NCI-H2196 (cell line): ENCODE measurements at regions not wholly inside any gene's neighbourhood (a gene's known extent, or its start where the extent isn't known, plus 50 kb on each side); places are given as distances from the start of the nearest gene placed in this dataset.

Experiments used
- DNase-seq: peaks from one replicate; lab custom pipeline; 2025; ENCODE audit not compliant: unreplicated experiment; lab: John Stamatoyannopoulos, UW

DNA sequence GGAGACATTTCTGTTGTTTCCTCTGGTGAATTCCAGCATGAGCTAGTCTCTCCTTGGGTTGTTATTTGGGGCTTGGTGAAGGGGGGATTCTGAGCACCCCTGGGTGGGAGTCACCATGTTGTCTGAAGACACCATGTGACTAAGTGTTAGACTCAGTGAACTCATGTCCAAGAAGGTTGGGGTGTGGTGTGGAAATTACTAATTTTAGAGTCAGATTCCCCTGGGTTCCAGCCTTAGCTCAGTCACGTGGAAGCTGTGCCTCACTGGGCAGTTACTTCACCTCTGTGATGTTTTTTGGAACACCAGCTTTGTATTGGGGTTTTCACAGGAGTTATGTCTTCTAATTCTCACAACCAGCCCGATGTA is 171.5 kb downstream of the RPLP1 start:
- no peak for DNase-seq

DNA sequence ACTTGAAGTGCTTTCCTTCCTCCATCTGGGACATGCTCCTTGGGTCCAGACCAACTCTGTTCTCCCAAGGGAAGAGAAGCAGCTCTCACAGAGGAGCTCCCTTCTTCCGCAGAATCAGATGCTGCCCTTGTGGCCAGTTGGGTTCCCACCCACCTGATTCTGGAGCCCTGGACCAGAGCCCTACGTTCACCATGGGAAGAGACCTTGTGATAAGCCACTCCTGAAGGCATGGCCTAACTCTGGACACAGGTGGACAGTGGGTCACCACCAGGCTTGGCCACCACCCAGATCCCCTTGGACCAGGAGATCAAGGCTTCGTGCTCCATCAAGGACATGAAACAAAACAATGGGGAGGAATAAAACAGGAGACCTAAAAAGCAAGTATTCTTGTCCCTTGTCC is 172.2 kb downstream of the RPLP1 start:
- no peak for DNase-seq

DNA sequence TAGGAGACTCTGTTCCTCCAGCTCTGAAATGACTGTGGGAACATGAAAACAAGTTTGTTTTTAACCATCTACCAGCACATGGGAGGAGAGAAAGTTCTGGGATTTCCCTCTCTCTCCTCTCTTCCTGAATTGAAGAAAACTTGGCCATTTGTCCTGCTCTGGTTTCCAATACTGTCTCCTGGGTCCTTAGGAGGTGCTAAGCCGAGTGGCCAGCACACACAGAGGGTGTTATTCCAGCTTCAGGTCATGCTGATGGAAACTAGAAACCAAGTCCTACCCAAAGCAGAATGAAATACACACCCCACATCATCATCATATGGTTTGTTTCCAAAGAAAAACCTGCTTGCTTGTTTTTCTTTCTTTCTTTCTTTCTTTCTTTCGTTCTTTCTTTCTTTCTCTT is 172.7 kb downstream of the RPLP1 start:
- DNase-seq = no peak

DNA sequence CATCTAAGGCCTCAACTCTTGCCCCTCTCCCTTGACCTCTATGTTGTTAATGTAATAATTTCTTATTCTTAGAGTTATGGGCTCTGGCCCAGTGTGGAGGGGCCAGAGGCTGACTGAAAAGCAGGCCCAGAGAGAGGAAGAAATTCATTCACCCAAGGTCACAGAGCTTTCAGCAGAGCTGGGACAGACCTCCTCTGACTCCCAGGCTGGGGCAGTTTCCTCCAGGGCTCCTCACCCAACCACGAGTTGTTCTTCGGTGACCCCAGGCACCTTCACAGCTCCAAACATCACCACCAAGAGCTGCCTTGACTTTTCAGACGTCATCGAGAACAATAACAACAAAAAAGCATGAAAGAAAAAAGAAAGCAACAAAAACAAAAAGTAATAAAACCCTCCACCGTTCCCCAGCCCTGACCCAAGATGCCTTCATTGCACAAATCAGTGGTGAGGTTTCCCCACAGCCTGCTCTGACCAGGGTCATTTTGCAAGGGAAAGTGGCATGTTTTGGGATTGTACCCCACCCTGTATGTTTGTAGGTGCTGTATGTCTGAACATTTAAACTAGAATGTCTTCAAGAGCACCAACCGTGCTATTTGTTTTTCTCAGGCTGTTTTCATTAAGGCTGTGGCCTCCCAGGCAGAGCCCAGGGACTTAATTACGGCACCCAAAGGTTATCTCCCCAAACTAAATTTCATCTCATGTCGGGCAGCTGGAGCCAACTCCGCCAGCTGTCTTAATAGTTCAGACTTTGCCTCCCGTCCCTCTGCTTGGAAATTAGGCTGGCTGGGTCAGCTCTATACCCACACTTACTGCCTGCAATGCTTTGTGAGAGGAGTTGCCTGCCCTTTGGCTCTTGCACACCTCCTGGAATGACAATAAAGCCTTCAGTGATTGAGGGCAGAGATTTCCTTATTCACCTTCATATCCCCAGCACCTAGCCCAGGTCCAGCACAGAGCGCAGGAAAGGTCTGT is 173.8 kb downstream of the RPLP1 start:
- DNase-seq = no peak

DNA sequence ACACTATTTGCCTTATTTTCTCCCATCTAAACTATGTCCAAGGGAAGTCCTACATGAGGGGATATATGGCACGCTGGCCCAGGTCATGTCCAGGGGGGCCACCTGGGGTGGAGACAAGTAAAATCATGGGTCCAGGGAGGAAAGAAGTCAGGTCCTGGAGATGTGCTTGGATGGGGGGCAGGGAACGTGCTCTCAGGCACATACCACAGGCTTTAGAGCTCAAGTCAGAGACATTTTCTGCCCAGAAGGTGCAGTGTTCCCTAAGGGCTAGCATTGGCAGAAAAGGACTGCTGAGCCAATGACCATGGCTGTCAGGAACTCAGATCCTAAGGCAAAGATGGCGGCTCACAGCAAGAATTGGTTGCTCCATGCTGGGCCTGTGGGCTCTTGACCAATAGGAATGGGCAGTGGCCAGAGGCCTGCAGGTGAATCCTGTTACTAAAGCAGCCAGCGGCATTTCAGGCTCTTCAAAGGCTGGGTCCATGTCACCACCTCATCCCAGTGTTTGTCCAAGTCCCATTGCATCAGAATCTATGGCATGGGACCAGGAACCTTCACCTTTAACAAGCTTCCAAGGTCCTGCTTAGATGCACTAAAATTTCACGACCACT is 175.0 kb downstream of the RPLP1 start:
- DNase-seq = no peak

DNA sequence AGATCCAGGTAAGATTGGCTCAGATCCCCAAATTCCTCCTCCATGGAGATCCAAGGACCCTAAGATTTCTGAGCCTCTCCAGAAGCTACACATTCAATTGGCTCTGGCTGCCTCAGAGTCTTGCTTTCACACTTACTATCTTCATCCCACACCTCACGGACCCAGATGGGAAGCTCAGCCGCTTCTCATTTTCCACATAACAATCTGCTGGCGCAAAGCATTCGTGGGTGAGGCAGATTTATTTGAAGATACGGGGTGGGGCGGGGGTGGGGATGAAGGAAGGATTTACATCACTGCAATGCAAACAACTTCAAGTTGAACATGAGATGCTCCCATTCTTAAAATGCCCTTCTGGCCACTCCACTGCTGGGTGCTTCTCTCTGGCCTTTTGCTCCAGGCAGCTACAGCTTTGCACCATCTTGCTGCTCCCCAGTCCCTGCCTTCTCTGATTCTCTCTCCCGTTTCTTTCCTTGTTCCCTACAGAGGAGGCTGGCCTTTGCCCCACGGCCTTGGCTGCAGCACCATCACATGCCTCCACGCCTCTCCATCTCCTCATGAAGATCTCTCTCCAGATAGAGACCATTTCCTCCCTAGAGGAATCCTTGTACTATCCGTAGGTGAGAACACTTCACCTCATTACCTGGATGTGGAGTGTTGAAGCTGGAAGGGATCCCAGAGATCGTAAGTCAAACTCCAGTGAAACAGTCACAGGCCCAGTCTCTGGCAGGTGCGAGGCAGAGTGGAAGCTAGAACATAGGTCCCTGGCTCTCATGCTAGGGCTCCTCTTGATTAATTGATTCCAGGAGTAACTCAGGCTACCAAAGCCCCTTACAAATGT is 175.9 kb downstream of the RPLP1 start:
- peak; percentile 33 for DNase-seq

DNA sequence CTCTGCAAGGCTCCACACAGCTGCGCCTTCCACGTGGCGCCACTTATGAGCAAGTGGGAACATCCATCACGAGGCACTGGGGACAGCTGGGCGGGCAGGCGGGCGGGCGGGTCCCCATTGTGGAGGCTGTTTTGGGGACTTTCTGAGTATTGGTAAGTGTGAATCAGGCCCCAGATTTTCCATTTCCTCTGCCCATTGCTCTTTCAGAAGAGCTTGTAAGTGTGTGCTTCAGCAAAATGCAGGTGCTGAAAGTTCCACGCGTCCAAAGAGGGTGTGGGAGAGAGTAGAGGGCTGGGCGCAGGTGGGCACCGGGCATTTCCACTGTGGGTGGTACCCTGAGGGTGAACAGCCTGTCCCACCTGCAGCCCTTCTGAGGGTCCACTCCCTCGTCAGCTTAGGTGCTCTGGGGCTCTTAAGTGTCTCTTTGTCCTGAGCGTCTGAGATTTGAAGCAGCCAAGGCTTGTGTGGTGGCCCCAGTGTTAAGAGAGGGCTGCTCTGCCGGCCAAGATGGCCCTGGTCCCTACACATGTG is 177.1 kb downstream of the RPLP1 start:
- no peak for DNase-seq

DNA sequence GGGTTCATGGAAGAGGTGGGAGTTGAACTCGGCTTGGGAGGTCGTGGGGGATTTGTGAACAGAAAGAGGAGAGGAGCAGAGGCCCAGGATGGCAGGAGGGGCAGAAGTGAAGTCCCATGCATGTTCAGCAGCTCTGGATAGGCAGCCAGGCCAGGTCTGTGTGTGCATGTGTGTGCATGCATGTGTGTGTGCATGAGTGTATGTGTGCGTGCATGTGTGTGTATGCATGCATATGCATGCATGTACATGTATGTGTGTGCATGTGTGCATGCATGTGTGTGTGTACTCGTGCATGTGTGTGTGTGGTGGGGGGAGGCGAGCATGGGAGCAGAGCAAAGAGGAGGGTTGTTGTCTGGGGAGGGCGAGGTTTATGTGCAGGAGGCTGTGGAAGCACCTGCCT is 178.4 kb downstream of the RPLP1 start:
- DNase-seq = no peak

DNA sequence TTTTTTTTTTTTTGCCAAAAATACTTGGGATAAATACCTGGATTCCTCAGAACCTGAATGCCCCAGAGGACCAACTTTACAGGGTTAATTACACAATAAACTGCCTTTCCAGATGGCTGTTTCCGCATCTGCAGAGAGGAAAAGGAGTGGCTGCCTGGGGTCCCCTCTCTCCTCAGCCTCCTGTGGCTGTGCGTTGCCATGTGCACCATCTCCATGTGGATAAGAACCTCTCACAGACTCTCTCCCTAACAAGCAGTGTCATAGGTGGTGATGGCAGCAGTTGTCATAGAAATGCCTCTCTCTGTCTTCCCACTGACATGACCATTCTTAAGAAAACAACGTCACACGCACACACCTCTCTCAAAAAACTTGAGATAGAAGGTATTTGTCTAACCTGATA is 179.4 kb downstream of the RPLP1 start:
- no peak for DNase-seq

DNA sequence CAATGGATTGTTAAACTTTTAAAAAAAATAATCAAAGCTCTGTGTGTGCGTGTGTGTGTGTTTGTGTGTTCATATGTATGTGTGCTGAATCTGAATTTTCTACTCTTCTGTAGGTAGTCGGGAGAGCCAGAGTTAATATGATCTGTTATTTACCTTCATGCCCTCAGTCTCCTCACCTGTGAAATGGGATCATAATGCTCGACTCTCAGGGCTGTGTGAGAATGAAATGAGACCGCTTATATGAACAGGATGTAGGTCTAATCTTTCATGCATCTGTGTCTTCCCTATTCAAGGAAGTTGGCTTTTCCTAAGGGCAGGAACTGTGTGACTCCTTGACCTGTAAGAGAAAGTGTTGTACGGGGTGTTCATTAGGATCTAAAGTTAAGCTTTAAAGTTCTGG is 182.2 kb downstream of the RPLP1 start:
- DNase-seq = no peak

DNA sequence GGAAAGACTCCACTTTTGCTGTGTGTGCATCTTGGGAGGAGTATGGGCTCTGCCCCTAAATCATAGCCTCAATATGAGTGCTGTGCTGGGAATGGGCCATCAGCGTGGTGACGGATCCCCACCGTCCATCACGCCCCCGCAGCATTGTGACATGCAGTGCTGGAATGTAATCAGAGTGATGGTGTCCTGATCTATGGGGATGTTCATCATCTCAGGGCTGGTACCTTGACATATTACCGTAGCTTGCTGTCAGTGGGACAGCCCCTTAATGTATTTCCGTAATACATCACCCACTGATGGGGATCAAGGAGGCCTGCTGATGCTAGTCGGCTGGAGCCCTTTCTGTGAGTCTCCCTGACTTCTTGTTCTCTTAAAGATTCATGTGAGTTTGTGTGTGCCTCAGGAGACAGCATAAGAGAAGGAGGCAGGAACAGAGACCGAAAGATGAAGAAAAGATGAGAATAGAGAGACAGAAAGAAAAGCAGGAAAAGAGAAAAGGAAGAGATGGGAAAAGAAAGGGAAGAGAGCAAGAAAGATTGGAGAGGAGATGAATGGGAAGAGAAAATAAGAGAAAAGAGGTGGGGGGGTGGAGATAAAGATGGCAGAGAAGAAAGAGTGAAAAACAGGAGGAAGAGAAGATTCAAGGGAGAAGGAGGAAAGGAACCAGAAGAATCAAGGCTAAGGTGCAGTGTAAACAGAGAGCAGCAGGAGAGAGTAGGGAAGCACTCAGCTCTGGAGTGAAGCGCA is 183.7 kb downstream of the RPLP1 start:
- DNase-seq = no peak

DNA sequence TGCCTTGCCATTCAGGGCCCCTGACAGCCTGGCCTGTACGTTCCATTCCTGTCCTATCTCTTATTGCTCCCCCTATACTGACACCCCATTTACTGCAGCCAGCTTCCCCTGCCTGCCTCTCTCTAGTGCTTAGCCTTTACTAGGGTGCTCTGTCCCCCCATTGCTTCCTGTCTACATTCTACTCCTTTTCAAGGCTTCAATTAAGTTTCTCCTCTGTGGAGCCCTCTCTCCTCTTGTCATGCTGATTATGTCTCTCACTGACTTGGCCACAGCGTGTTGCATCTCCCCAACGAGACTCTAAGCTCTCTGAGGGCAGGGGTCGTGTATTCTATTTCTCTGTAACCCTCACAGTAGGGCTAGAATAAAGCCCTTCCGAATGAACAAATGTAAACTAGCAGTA is 185.2 kb downstream of the RPLP1 start:
- DNase-seq = no peak

DNA sequence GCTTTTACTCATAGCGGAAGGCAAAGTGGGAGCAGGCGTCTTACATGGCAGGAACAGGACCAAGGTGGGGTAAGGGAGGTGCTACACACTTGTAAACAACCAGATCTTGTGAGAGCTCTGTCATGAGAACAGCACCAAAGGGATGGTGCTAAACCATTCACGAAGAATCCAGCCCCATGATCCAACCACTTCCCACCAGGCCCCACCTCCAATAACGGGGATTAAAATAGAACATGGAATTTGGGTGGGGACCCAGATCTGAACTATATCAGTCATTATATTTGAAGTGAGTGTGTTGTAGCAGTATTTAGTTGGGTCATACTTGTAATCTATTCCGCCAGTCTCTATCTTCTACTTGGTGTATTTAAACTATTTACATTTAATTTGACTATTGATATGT is 190.9 kb downstream of the RPLP1 start:
- no peak for DNase-seq

DNA sequence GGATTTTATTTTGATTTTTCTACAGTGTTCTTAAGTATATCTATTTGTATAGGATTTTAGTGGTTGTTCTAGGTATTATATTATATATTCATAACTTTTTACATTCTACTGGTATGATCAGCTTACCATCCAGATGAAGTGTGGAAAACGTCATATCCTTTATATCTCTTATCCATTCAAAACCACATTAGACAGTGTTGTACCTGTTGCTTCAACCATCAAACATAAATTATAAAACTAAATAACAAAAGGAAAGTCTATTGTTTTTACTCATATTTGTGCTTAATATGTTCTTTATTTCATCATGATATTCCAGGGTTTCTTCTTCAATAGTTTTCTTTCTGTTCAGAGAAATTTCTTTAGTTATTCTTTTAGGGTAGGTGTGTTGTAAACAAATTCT is 191.4 kb downstream of the RPLP1 start:
- DNase-seq = no peak

DNA sequence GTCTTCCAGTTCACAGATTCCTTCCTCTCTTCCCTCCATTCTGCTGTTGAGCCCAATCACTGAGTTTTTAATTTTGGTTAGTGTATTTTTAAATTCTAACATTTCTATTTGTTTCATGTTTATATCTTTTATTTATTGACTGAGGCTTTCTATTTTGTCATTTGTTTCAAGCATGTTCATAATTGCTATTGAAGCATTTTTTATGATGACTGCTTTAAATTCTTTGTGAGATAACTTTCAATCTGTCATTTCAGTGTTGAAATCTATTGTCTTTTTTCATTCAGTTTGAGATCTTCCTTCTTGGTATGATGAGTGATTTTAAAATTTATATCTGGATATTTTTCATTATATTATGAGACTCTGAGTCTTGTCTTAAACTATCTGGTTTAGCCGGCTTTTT is 192.3 kb downstream of the RPLP1 start:
- no peak for DNase-seq

DNA sequence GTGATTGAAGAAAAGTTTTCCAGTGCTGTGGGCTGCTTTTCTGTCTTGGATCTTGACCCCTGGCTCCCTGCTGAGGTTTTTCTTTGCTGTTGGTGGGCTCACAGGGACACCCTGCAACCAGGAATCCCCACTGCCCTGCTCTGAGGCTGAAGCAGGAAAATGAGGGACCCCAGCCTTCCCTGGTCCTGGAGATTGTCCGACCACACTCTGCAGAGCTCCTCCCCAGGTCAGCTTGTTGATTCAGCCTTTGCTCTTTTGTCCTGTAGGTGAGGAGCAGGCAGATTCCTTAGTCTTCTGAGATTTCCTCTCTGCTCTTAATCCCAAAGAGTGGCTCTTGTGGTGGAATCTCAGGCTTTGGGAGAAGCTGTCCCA is 194.5 kb downstream of the RPLP1 start:
- no peak for DNase-seq

DNA sequence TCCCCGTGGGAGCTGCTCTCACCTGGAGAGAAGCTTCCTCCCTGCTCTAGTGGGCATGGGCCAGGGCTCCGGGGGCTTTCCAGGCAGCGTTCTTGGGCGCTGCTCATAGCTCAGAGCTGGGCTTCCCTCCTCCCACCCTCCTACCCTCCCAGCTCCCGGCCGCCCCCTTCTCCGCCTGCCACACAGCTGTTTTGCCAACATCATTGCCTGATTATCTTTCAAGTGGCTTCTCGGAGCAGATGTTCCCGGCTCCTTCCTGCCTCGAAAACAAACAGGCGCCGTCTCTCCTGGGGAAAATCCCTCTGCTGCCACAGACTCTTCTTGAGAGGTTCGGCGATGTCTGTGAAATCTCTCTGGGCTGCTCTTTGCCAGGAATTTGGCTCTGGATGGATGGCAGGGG is 195.6 kb downstream of the RPLP1 start:
- DNase-seq = no peak

DNA sequence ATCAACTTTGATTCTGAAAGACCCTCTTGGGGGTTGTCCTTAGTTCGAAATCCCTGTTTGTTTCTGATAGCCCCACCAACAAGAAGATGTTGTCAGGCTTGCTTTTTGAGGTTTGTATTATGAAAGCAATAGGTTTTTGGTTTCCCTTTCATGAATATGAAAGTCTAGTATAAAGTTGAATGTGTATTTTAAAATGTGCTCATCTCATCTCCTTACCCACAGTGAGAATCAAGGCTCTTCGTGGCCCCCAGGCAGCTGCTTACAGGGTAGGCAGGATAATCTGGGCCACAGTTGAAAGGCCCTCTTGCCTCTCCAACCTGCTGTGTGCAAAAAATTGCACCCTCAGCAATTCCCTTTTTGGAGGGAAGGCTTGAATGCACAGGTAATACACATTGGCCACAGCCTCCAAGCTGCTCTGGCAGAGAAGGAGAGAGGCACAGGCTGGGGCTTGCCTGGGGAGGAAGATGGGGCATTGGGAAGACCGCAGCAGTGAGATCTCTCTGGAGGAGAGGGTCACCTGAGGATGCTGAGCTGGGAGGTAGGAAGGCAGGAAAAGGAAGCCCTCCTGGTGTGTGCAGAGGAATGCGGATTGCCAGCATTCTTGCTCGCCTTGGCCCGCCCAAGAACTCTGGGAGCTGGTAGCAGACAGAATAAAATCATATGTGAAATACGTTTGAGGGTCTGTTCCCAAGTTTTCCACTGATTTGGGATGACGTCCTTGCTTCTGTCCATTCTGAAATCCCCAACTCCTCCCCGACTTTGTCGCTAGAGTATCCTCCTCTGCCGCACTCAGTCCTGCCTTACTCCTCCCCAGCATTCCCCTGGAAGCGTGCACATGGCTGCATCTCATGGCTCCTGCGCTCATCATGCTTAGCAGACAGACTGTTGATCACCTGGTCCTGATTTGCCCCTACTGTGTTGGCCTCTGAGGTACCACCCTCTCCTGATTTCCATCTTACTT is 196.4 kb downstream of the RPLP1 start:
- DNase-seq = no peak

DNA sequence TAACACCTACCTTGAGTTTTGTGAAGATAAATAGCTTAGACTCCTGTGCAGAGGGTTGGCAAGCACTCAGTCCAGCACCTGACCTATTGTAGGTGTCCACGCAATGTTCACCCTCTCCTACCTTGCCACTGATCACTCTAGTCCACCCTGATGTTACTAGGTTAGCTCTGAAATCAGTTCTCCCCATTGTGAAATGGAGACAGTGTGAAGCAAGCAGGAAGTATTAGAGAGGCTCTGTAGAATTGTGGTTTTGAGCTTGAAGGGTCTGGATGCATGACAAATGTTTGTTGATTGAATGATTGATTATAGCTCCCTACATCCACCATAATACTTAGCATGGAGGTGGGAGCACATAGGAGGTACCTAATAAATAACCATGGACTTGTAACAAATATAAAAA is 199.7 kb downstream of the RPLP1 start:
- DNase-seq = no peak
